MCF 10A (cell line): ENCODE measurements at regions not wholly inside any gene's neighbourhood (a gene's known extent, or its start where the extent isn't known, plus 50 kb on each side); places are given as distances from the start of the nearest gene placed in this dataset.

ENCODE experiments used
- BruUV-seq: library from RNA; stranded (reverse); fragments of 400-500 nt; replicated peaks from 2 replicates; lab custom pipeline; 2021; lab: Mats Ljungman, UMichigan
- CTCF ChIA-PET: fragments of 300-600 bp; sonication (Branson Sonifier 250); formaldehyde crosslinking; extraction: SDS; loops from one replicate; lab custom pipeline; 2021; ENCODE audit warnings: antibody characterized with exemption, inconsistent platforms; lab: Yijun Ruan, JAX
- POLR2A ChIA-PET: fragments of 300-600, 350-650 bp; sonication (Branson Sonifier 250); formaldehyde crosslinking; extraction: SDS; loops from one replicate; lab custom pipeline; 2020; ENCODE audit warnings: antibody characterized with exemption, inconsistent platforms; lab: Yijun Ruan, JAX
- DNase-seq: peaks from one replicate; pipeline ENCODE4 v3.0.0-alpha.2; 2018; ENCODE audit not compliant: unreplicated experiment
- H3K27ac Mint-ChIP-seq: one replicate; pipeline ENCODE4 v1.8.0; 2022; ENCODE audit warnings: mild to moderate bottlenecking, low read depth, mixed read lengths; ENCODE audit not compliant: unreplicated experiment
- H3K27me3 Mint-ChIP-seq: one replicate; pipeline ENCODE4 v1.8.0; 2022; ENCODE audit warnings: mixed read lengths; ENCODE audit not compliant: insufficient read depth, unreplicated experiment
- H3K36me3 Mint-ChIP-seq: one replicate; pipeline ENCODE4 v1.8.0; 2022; ENCODE audit warnings: mild to moderate bottlenecking, moderate library complexity, mixed read lengths; ENCODE audit not compliant: insufficient read depth, unreplicated experiment
- H3K4me1 Mint-ChIP-seq: one replicate; pipeline ENCODE4 v1.8.0; 2022; ENCODE audit warnings: mixed read lengths; ENCODE audit not compliant: insufficient read depth, unreplicated experiment
- H3K4me3 Mint-ChIP-seq: one replicate; pipeline ENCODE4 v1.8.0; 2022; ENCODE audit warnings: mild to moderate bottlenecking, moderate library complexity, mixed read lengths; ENCODE audit not compliant: unreplicated experiment
- H3K9me3 Mint-ChIP-seq: one replicate; pipeline ENCODE4 v1.8.0; 2022; ENCODE audit warnings: mixed read lengths; ENCODE audit not compliant: unreplicated experiment
- CTCF ChIP-seq: fragments of 200-600 bp; IDR thresholded peaks from one replicate; pipeline ENCODE4 v1.8.0; 2022; ENCODE audit warnings: antibody characterized with exemption, mild to moderate bottlenecking; ENCODE audit not compliant: unreplicated experiment
- intact Hi-C: fragments of 100-400 bp; cut with micrococcal nuclease; formaldehyde crosslinking; loops from 2 replicates; pipeline ENCODE4 v1.14.1; 2022

- Mint-ChIP-seq H3K4me1 (no peaks in the 10 kb centered on the region), H3K9me3 (no peaks in the 10 kb centered on the region), H3K4me3 (no peak overlapping the region), H3K27ac (no peak overlapping the region), H3K27me3 (no peaks in the 10 kb centered on the region), H3K36me3 (no peaks in the 10 kb centered on the region)
- CTCF ChIA-PET = no interaction called here
- no peak for TF ChIP-seq CTCF
- intact Hi-C loops = no loop called here
- POLR2A ChIA-PET = no interaction called here
- DNase-seq = no peak
- no TSS peak for BruUV-seq
Observed at GRCh38 chr3:88936831-88937230, 170.6 kb upstream of the EPHA3 start.

GRCh38 chr3:88940296-88940695 lies 167.1 kb upstream of the EPHA3 start:
- DNase-seq = no peak
- ChIA-PET POLR2A (no interaction called here), CTCF (no interaction called here)
- TF ChIP-seq CTCF = no peak
- H3K4me1 Mint-ChIP-seq = no peaks in the 10 kb centered on the region
- no peaks in the 10 kb centered on the region for H3K9me3 Mint-ChIP-seq
- no TSS peak for BruUV-seq
- H3K27me3 Mint-ChIP-seq = no peaks in the 10 kb centered on the region
- no peak overlapping the region for H3K27ac Mint-ChIP-seq
- intact Hi-C loops = no loop called here
- H3K36me3 Mint-ChIP-seq = no peaks in the 10 kb centered on the region
- H3K4me3 Mint-ChIP-seq = no peak overlapping the region

GRCh38 chr3:88947013-88947412 lies 160.4 kb upstream of the EPHA3 start:
- no TSS peak for BruUV-seq
- H3K4me1 Mint-ChIP-seq = no peaks in the 10 kb centered on the region
- no peak overlapping the region for H3K4me3 Mint-ChIP-seq
- TF ChIP-seq CTCF = no peak
- intact Hi-C loops = no loop called here
- ChIA-PET POLR2A (no interaction called here), CTCF (no interaction called here)
- no peaks in the 10 kb centered on the region for H3K36me3 Mint-ChIP-seq
- DNase-seq = no peak
- no peaks in the 10 kb centered on the region for H3K9me3 Mint-ChIP-seq
- no peaks in the 10 kb centered on the region for H3K27me3 Mint-ChIP-seq
- no peak overlapping the region for H3K27ac Mint-ChIP-seq

- no peaks in the 10 kb centered on the region for H3K9me3 Mint-ChIP-seq
- no peaks in the 10 kb centered on the region for H3K27me3 Mint-ChIP-seq
- no TSS peak for BruUV-seq
- H3K27ac Mint-ChIP-seq = no peak overlapping the region
- no peaks in the 10 kb centered on the region for H3K36me3 Mint-ChIP-seq
- ChIA-PET POLR2A (interaction anchor here (0.7 kb wide), 1 partner anchor 182 kb away, joined by 3 read pairs; no protein-coding TSS in a partner anchor), CTCF (no interaction called here)
- DNase-seq = no peak
- no peak overlapping the region for H3K4me3 Mint-ChIP-seq
- intact Hi-C loops = no loop called here
- H3K4me1 Mint-ChIP-seq = peaks cover 18% of the 10 kb centered on the region
- TF ChIP-seq CTCF = no peak
Observed at GRCh38 chr3:88954853-88955252, 152.6 kb upstream of the EPHA3 start.
